OCI-LY1 (cell line): ENCODE measurements at regions not wholly inside any gene's neighbourhood (a gene's known extent, or its start where the extent isn't known, plus 50 kb on each side); places are given as distances from the start of the nearest gene placed in this dataset.

Experiments
- H2AFZ ChIP-seq: fragments of 200-600 bp; sonication (generic), shearing (Covaris generic); 2 replicates; pipeline ENCODE4 v1.6.0; 2014; ENCODE audit warnings: antibody characterized with exemption, mild to moderate bottlenecking, low read length
- H3F3A ChIP-seq: fragments of 200-600 bp; sonication (generic), shearing (Covaris generic); 2 replicates; pipeline ENCODE4 v1.6.0; 2014; ENCODE audit warnings: mild to moderate bottlenecking, antibody characterized with exemption, low read length, moderate library complexity; ENCODE audit not compliant: insufficient read depth
- H3K27ac ChIP-seq: fragments of 200-600 bp; sonication (generic); 2 replicates; pipeline ENCODE4 v1.5.1; 2014; ENCODE audit warnings: low read length, mixed run types, mild to moderate bottlenecking, low read depth; ENCODE audit not compliant: poor library complexity, severe bottlenecking
- H3K27me3 ChIP-seq: fragments of 200-600 bp; sonication (generic); 2 replicates; pipeline ENCODE4 v1.6.0; 2014; ENCODE audit warnings: antibody characterized with exemption, mild to moderate bottlenecking, low read length, moderate library complexity; ENCODE audit not compliant: insufficient read depth
- H3K36me3 ChIP-seq: fragments of 200-600 bp; sonication (generic); 2 replicates; pipeline ENCODE4 v1.6.1; 2014; ENCODE audit warnings: mild to moderate bottlenecking, antibody characterized with exemption, low read length, moderate library complexity, mixed read lengths; ENCODE audit not compliant: insufficient read depth
- H3K4me1 ChIP-seq: fragments of 200-600 bp; sonication (generic); 2 replicates; pipeline ENCODE4 v1.5.1; 2014; ENCODE audit warnings: mild to moderate bottlenecking, low read length, moderate library complexity; ENCODE audit not compliant: insufficient read depth, severe bottlenecking
- H3K4me2 ChIP-seq: fragments of 200-600 bp; sonication (generic), shearing (Covaris generic); 2 replicates; pipeline ENCODE4 v1.6.1; 2014; ENCODE audit warnings: low read length
- H3K4me3 ChIP-seq: fragments of 200-600 bp; sonication (generic); 2 replicates; pipeline ENCODE4 v1.5.1; 2014; ENCODE audit warnings: low read length, low read depth, mild to moderate bottlenecking, mixed read lengths; ENCODE audit not compliant: poor library complexity, severe bottlenecking
- H3K79me2 ChIP-seq: fragments of 200-600 bp; shearing (Covaris generic); 2 replicates; pipeline ENCODE4 v1.6.1; 2016; ENCODE audit warnings: mixed run types, low read length, mixed read lengths; ENCODE audit not compliant: insufficient read depth
- H3K9ac ChIP-seq: fragments of 200-600 bp; sonication (generic), shearing (Covaris generic); 2 replicates; pipeline ENCODE4 v1.6.1; 2014; ENCODE audit warnings: mild to moderate bottlenecking, low read length, mixed read lengths
- H3K9me2 ChIP-seq: fragments of 200-600 bp; sonication (generic), shearing (Covaris generic); 2 replicates; pipeline ENCODE4 v1.6.1; 2014; ENCODE audit warnings: low read depth, mild to moderate bottlenecking, low read length, mixed read lengths
- H3K9me3 ChIP-seq: fragments of 200-600 bp; shearing (Covaris generic); 2 replicates; pipeline ENCODE4 v1.6.1; 2014; ENCODE audit warnings: low read length, mixed read lengths
- H4K20me1 ChIP-seq: fragments of 200-600 bp; sonication (generic), shearing (Covaris generic); 2 replicates; pipeline ENCODE4 v1.6.0; 2016; ENCODE audit warnings: mild to moderate bottlenecking, low read length; ENCODE audit not compliant: insufficient read depth
- EZH2 ChIP-seq: fragments of 200-600 bp; sonication (generic), shearing (Covaris generic); IDR thresholded peaks from 2 replicates; pipeline ENCODE4 v1.8.0; 2017; ENCODE audit warnings: borderline replicate concordance, mixed run types, mild to moderate bottlenecking, antibody characterized with exemption, low read length, moderate library complexity, mixed read lengths
- TF ChIP-seq, protein P1 (sequence below): fragments of 200-600 bp; sonication (generic), shearing (Covaris generic); IDR thresholded peaks from 2 replicates; pipeline ENCODE4 v1.5.1; 2017; ENCODE audit warnings: mild to moderate bottlenecking, antibody characterized with exemption, low read length, moderate library complexity, mixed read lengths

DNA sequence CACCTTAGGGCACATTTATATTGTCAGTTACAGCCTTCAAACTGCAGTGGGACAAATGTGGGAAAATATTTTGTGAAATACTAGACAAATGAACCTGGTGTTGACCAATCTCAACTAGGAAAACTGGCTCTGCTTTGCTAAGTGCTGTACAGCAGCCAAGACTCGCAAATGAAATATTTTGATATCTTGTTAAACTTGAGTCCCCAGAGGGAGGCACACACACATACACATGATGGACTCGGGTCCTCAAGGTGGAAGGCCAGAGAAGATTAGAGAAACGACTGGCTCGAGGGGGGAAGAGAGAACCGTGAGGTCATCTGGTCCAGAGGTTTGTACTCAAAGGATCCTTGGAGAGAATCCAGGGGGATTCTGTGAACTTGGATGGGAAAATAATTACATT, 67.3 kb upstream of the JAG1 start:
- no peaks in the 10 kb centered on the region for H3K27me3 ChIP-seq
- no peak overlapping the region for H3K4me2 ChIP-seq
- H3K79me2 ChIP-seq, result no peaks in the 10 kb centered on the region
- no peak overlapping the region for H3K9ac ChIP-seq
- H3K27ac ChIP-seq, result no peak overlapping the region
- no peaks in the 10 kb centered on the region for H4K20me1 ChIP-seq
- no peaks in the 10 kb centered on the region for H3K9me3 ChIP-seq
- H3K9me2 ChIP-seq, result no peaks in the 10 kb centered on the region
- no peaks in the 10 kb centered on the region for H3K36me3 ChIP-seq
- H3F3A ChIP-seq, result no peaks in the 10 kb centered on the region
- no peak overlapping the region for H3K4me3 ChIP-seq
- no peaks in the 10 kb centered on the region for H3K4me1 ChIP-seq
- no peak overlapping the region for H2AFZ ChIP-seq
- TF ChIP-seq, protein P1, sequence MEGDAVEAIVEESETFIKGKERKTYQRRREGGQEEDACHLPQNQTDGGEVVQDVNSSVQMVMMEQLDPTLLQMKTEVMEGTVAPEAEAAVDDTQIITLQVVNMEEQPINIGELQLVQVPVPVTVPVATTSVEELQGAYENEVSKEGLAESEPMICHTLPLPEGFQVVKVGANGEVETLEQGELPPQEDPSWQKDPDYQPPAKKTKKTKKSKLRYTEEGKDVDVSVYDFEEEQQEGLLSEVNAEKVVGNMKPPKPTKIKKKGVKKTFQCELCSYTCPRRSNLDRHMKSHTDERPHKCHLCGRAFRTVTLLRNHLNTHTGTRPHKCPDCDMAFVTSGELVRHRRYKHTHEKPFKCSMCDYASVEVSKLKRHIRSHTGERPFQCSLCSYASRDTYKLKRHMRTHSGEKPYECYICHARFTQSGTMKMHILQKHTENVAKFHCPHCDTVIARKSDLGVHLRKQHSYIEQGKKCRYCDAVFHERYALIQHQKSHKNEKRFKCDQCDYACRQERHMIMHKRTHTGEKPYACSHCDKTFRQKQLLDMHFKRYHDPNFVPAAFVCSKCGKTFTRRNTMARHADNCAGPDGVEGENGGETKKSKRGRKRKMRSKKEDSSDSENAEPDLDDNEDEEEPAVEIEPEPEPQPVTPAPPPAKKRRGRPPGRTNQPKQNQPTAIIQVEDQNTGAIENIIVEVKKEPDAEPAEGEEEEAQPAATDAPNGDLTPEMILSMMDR, result no peak
- TF ChIP-seq EZH2, result no peak

DNA sequence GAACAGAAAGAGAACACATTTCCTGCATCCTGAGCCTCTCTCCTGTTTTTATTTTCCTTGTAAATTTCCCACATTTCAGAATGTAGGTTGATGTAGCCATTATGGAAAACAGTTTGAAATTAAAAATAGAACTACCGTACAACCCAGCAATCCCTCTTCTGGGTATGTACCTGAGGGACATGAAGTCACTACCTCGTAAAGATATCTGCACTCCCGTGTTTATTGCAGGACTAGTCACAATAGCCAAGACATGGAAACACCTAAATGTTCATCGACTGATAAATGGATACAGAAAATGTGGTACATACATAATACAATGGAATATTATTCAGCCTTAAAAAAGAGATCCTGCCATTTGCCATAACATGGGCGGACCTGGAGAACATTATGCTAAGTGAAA, 72.0 kb upstream of the JAG1 start:
- Histone ChIP-seq H3K4me2 (no peak overlapping the region), H3K27me3 (no peaks in the 10 kb centered on the region), H4K20me1 (no peaks in the 10 kb centered on the region), H3K9me3 (no peaks in the 10 kb centered on the region), H3K9ac (no peak overlapping the region), H2AFZ (no peak overlapping the region), H3K4me3 (no peak overlapping the region), H3K4me1 (no peaks in the 10 kb centered on the region), H3K27ac (no peak overlapping the region), H3K36me3 (no peaks in the 10 kb centered on the region), H3K79me2 (no peaks in the 10 kb centered on the region), H3F3A (no peaks in the 10 kb centered on the region), H3K9me2 (no peaks in the 10 kb centered on the region)
- TF ChIP-seq EZH2, result no peak
- TF ChIP-seq, protein P1, result no peak

DNA sequence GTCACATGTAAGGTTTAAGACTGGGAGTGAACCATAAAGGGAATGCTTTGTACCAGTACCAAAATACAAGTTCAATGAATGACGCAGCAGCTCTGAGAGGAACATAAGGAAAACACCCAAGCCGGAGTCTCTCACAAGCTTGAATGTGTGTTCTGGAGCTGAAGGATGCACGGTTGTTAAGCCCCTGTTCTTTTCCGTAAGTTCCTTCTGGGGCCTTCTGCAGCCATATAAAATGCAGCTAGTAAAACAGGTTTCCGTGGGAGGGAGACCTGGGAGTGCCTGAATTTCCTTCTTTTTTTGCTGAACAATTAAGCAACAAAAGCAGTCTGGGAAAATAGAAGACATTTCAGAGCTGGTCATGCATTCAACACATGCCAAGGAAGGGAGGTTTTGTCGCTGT, 73.2 kb upstream of the JAG1 start:
- Histone ChIP-seq H3K9ac (no peak overlapping the region), H3F3A (no peaks in the 10 kb centered on the region), H3K4me3 (no peak overlapping the region), H3K36me3 (no peaks in the 10 kb centered on the region), H3K9me3 (no peaks in the 10 kb centered on the region), H3K79me2 (no peaks in the 10 kb centered on the region), H3K4me1 (no peaks in the 10 kb centered on the region), H2AFZ (no peak overlapping the region), H3K27me3 (no peaks in the 10 kb centered on the region), H3K4me2 (no peak overlapping the region), H3K27ac (no peak overlapping the region), H4K20me1 (no peaks in the 10 kb centered on the region), H3K9me2 (no peaks in the 10 kb centered on the region)
- no peak for TF ChIP-seq EZH2
- TF ChIP-seq, protein P1, result no peak
